DMS79 treated with DMSO at 0.1 percent for 48 hours (cell line): ENCODE measurements at regions not wholly inside any gene's neighbourhood (a gene's known extent, or its start where the extent isn't known, plus 50 kb on each side); places are given as distances from the start of the nearest gene placed in this dataset.

Experiments
- DNase-seq: peaks from one replicate; lab custom pipeline; 2025; lab: John Stamatoyannopoulos, UW

GRCh38 chr3:43783987-43784639, 93.4 kb downstream of the ABHD5 start:
- DNase-seq: no peak

DNA sequence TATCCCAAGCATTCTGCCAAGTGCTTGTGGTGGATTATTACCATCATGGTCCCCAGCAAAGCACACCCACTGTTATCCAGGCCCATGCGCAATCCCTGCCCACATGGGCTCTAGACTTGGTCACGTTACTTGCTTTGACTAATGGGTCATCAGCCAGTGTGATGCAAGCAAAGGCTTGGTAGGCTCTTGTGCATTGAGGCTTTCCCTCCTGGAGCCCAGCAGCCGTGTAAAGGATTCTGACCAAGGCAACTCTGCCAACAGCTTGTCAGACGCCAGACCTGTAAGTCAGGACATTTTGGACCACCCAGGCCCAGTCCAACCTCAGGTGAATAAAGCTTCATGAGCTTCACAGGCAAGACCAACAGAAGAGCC, 93.9 kb downstream of the ABHD5 start:
- no peak for DNase-seq

DNA sequence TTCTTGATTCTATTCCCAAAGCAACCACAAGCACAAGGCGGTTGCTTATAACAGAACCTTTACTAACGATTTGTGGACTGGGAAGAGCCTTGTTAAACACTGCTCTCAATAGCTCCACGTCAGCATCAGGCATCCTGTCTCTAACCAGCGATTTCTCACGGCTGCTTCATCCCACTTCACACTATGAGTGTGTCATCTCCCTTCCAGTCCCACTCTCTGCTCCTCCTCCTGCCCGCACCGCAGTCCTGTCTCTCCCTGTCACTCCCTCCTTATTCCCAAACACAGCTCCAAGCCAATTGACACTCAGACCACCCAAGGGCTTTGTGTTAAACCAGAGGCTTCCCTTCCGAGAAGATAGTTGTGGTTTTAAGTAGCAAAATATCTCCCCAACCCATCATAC, 94.8 kb downstream of the ABHD5 start:
- DNase-seq: no peak

- DNase-seq: no peak
These were observed 95.4 kb downstream of the ABHD5 start for GRCh38 chr3:43786102-43786501.

GRCh38 chr3:43786526-43787305, 96.0 kb downstream of the ABHD5 start:
- no peak for DNase-seq

DNA sequence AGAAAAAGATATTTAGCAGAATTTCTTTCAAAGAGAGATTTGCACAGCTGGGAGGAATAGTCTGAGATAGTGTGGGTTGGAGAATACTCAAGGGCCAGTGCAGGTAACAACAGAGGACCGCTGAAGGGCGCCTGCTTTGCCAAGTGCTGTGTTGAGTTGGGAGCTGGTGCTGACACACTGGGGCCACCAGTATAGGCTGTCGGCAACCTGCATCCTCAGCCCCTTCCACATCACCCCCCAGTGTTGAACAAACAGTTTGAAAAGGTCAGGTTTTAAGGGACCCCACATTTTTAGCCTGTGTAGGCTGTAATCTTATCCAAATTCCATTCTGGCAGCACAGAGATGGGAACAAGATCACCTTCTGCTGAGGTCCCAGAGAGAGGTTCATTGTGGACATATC, 96.6 kb downstream of the ABHD5 start:
- DNase-seq: no peak

DNA sequence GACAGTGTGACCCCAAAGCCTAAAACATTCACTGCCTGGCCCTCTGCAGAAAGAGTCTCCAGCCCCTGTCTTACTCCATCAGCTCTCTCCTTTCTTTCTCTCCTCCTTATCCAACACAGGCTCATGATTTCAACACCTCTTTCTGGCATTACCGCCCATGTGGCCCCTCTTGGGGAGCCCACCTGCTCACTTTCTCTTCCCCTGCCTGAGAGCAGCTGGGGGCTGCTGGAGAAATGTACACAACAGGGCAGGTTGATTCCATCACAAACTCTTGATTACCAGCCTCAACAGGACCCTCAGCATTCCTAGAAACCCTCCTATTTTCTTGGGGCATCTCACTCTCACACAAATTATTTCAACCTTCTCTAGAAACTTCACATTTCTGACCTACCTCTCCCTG, 98.3 kb downstream of the ABHD5 start:
- no peak for DNase-seq

- DNase-seq: no peak
These were observed 99.3 kb downstream of the ABHD5 start for GRCh38 chr3:43790060-43790459.

DNA sequence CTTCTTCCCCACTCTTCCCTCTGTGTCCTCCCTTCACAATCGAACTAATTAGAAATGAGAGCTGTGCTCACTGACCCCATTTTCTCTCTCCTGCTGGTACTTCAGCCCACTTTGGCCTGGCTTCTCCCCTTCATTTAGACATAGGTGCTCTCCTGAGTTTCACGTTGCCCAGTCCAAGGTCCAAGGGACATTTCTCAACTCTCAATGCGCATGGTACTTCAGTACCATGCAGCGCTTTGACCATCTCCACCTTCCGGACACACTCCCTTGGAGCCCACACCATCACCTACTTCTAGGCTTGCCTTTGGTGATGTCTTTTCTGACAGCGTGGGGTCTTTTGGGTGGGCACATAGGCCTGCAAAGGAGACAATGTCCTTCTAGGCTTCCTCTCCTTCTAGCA, 99.7 kb downstream of the ABHD5 start:
- no peak for DNase-seq

- DNase-seq: no peak
These were observed 100.5 kb downstream of the ABHD5 start for GRCh38 chr3:43791246-43791645.

- no peak for DNase-seq
These were observed 102.2 kb downstream of the ABHD5 start for GRCh38 chr3:43792904-43793303.

DNA sequence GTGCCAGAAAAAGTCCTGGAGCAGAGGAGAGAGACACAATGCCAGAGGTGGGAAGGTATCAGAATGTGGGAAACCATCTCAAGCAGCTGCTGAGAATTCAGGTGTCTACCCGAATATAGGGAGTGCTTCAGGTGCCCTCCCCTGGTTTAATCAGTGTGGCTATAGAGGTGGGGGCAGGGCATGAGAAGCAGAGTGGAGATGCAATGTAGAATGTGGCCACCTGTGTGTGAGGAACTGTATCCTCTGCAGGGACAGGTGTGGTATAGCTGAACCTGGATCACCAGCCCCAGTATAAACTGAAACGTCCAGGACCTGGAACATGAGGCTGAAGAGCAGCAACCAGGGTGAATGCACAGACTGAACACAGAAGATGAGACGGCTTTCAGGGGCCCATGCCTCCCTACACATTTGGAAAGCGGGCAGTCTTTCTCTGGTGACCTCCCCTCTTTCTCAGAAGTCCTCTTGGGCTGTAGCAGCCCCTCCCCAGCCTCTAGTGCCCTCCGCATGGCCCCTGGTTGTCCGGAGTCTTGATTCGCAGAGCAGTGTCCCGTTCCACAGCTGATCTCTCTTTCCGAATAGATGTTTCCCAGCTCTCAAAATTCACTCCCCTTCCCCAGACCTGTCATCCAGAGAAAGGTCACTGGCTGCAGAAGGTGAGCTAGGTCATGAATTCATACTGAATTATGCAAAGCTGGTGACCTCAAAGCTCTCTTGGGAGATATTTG, 103.1 kb downstream of the ABHD5 start:
- no peak for DNase-seq

- DNase-seq: no peak
These were observed 104.0 kb downstream of the ABHD5 start for GRCh38 chr3:43794776-43795175.

DNA sequence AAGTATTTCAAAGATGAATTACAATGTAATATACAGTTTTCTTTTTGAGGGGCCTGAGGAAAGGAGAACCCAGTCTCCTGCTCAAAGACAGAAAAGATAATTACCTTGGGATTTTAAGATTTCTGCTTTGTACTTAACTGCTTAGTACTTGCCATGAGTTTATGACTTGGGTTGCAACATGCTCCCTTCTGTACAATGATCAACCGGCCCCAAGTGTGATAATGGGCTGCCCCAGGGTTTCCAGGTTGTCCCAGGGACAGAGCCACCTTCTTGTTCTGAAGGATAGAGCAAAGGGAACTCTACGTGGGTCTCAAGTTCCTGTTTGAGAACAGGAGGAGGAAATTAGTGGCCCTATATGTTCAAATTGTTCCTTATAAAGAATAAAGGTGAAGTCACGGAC, 104.8 kb downstream of the ABHD5 start:
- DNase-seq: no peak

GRCh38 chr3:43796041-43796596, 105.4 kb downstream of the ABHD5 start:
- DNase-seq: no peak

- no peak for DNase-seq
These were observed 107.1 kb downstream of the ABHD5 start for GRCh38 chr3:43797794-43798193.

- DNase-seq: no peak
These were observed 120.1 kb downstream of the ABHD5 start for GRCh38 chr3:43810797-43811196.

DNA sequence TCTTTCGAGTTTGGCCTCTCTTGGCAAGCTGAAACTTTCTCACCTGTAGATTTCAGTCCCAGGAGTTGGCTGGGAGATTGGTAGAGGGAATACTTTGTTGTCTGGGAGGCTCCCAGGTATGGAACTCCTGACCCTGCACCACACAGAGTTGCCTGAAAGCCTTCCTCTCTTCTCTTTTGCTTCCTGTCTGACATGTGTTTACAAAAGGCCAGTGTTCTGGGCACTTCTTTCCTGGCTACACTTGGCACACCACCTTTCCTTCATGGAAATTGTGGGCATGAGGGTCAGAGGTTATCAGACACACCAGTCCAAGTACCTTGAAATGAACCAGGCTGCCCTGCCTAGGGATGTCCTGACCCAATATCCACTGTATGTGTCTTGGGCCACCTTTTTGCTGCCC, 123.7 kb downstream of the ABHD5 start:
- no peak for DNase-seq

- DNase-seq: no peak
These were observed 125.6 kb downstream of the ABHD5 start for GRCh38 chr3:43816372-43816771.

- DNase-seq: no peak
These were observed 126.3 kb downstream of the ABHD5 start for GRCh38 chr3:43817064-43817463.

DNA sequence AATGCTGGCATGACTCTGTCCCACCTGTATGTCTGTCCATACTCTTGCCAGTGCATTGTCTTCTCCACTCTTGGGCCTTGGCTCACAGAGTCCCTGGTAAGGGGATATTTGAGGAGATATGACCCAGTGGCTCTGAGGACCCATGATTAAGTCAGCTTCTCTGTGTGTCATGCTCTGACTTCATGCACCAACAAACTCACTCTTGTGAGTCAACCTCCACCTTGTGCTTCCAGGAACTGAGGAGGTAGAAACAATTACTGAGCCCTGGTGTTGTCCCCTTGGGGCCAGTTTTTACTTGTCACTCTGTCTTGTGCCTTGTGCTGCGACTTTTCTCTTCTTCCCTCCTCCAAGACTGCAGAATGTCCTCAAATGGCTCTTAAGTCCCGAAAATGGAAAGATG, 127.1 kb downstream of the ABHD5 start:
- no peak for DNase-seq

DNA sequence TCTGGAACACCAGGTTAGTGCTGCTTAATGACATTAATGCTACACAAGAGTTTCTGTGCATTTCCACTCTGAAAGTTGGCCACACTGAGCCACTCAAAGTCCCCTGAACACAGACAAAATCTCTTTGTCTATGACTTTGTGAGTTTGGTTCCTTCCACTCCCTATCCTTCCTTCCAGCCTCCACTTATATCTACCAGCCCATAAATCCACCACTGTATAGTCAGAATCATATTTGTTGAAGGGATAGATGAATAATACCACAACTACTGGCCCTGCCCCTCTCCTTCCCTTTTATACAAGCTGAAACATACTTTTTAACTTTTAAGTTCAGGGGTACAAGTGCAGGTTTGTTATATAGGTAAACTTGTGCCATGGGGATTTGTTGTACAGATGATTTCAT, 127.5 kb downstream of the ABHD5 start:
- no peak for DNase-seq
